WTC11 (cell line): ENCODE measurements at regions not wholly inside any gene's neighbourhood (a gene's known extent, or its start where the extent isn't known, plus 50 kb on each side); places are given as distances from the start of the nearest gene placed in this dataset.

ENCODE experiments used
- ATAC-seq: fragments of 200-7000 bp; cut with Tn5 transposase; 2 replicates; pipeline ENCODE4 v1.10.0; 2021; ENCODE audit warnings: mild to moderate bottlenecking, moderate library complexity
- CTCF ChIA-PET: fragments of 300-600 bp; sonication (Branson Sonifier 250); formaldehyde crosslinking; loops from one replicate; lab custom pipeline; 2021; ENCODE audit warnings: antibody characterized with exemption; lab: Charles Lee
- POLR2A ChIA-PET: fragments of 350-600 bp; sonication (Branson Sonifier 250); formaldehyde crosslinking; loops from one replicate; lab custom pipeline; 2021; ENCODE audit warnings: antibody characterized with exemption; lab: Charles Lee
- DNase-seq: peaks from one replicate; pipeline ENCODE4 v3.0.0; 2021; ENCODE audit warnings: low spot score
- H3K27ac Mint-ChIP-seq: 2 replicates; pipeline ENCODE4 v1.8.0; 2021; ENCODE audit warnings: mixed read lengths
- H3K27me3 Mint-ChIP-seq: 2 replicates; pipeline ENCODE4 v1.8.0; 2021; ENCODE audit warnings: low read depth, mild to moderate bottlenecking, moderate library complexity, mixed read lengths
- H3K36me3 Mint-ChIP-seq: 2 replicates; pipeline ENCODE4 v1.8.0; 2021; ENCODE audit warnings: mixed read lengths
- H3K4me1 Mint-ChIP-seq: 2 replicates; pipeline ENCODE4 v1.8.0; 2022; ENCODE audit warnings: mixed read lengths
- H3K4me3 Mint-ChIP-seq: 2 replicates; pipeline ENCODE4 v1.8.0; 2021; ENCODE audit warnings: mild to moderate bottlenecking, moderate library complexity, mixed read lengths
- H3K9me3 Mint-ChIP-seq: 2 replicates; pipeline ENCODE4 v1.8.0; 2021; ENCODE audit warnings: mixed read lengths
- ATF1 ChIP-seq: sonication (generic); formaldehyde crosslinking; IDR thresholded peaks from 2 replicates; pipeline ENCODE4 v1.8.1; 2023; ENCODE audit warnings: mild to moderate bottlenecking, moderate library complexity, missing genetic modification reagents
- CREM ChIP-seq: sonication (generic); formaldehyde crosslinking; IDR thresholded peaks from 2 replicates; pipeline ENCODE4 v1.8.1; 2022; ENCODE audit warnings: mild to moderate bottlenecking, missing genetic modification reagents, moderate library complexity
- GTF2I ChIP-seq: fragments of 250-450 bp; sonication (Bioruptor Pico); conservative IDR thresholded peaks from 2 replicates; pipeline ENCODE4 v1.4.0; 2021; ENCODE audit warnings: mild to moderate bottlenecking
- MYBL2 ChIP-seq: sonication (generic); formaldehyde crosslinking; IDR thresholded peaks from 2 replicates; pipeline ENCODE4 v1.8.1; 2023; ENCODE audit warnings: mild to moderate bottlenecking, moderate library complexity, missing genetic modification reagents
- NFATC4 ChIP-seq: fragments of 250-450 bp; sonication (Bioruptor Pico); IDR thresholded peaks from 2 replicates; pipeline ENCODE4 v1.9.0; 2021; ENCODE audit warnings: mild to moderate bottlenecking
- NR3C1 ChIP-seq: sonication (generic); formaldehyde crosslinking; conservative IDR thresholded peaks from 2 replicates; pipeline ENCODE4 v1.8.1; 2023; ENCODE audit warnings: low read depth, mild to moderate bottlenecking, missing genetic modification reagents
- SMAD3 ChIP-seq: sonication (generic); formaldehyde crosslinking; IDR thresholded peaks from 2 replicates; pipeline ENCODE4 v1.8.0; 2022; ENCODE audit warnings: missing genetic modification reagents, mild to moderate bottlenecking, borderline replicate concordance
- TCF7 ChIP-seq: sonication (generic); formaldehyde crosslinking; IDR thresholded peaks from 2 replicates; pipeline ENCODE4 v1.8.0; 2022; ENCODE audit warnings: mild to moderate bottlenecking, low read depth, missing genetic modification reagents, moderate library complexity
- TEAD1 ChIP-seq: sonication (generic); formaldehyde crosslinking; IDR thresholded peaks from 2 replicates; pipeline ENCODE4 v1.8.0; 2022; ENCODE audit warnings: mild to moderate bottlenecking, missing genetic modification reagents
- TEAD4 ChIP-seq: sonication (generic); formaldehyde crosslinking; IDR thresholded peaks from 2 replicates; pipeline ENCODE4 v1.8.0; 2022; ENCODE audit warnings: mild to moderate bottlenecking, missing genetic modification reagents
- ZNF219 ChIP-seq: sonication (generic); formaldehyde crosslinking; IDR thresholded peaks from 2 replicates; pipeline ENCODE4 v1.8.0; 2023; ENCODE audit warnings: missing genetic modification reagents, mild to moderate bottlenecking, borderline replicate concordance
- ZNF232 ChIP-seq: sonication (generic); formaldehyde crosslinking; IDR thresholded peaks from 2 replicates; pipeline ENCODE4 v1.8.0; 2022; ENCODE audit warnings: mild to moderate bottlenecking, missing genetic modification reagents
- TF ChIP-seq, protein P1 (sequence below): sonication (generic); formaldehyde crosslinking; IDR thresholded peaks from 2 replicates; pipeline ENCODE4 v1.8.1; 2023; ENCODE audit warnings: mild to moderate bottlenecking, missing genetic modification reagents, borderline replicate concordance
- TF ChIP-seq, protein P2 (sequence below): sonication (generic); formaldehyde crosslinking; IDR thresholded peaks from 2 replicates; pipeline ENCODE4 v1.8.0; 2023; ENCODE audit warnings: mild to moderate bottlenecking, missing genetic modification reagents
- TF ChIP-seq, protein P3 (sequence below): sonication (generic); formaldehyde crosslinking; IDR thresholded peaks from 2 replicates; pipeline ENCODE4 v1.8.1; 2022; ENCODE audit warnings: low read depth, mild to moderate bottlenecking, moderate library complexity, missing genetic modification reagents, borderline replicate concordance

GRCh38 chr6:19905584-19905983, 68.4 kb downstream of the ID4 start:
- no peak for ATAC-seq
- POLR2A ChIA-PET: no interaction called here
- TF ChIP-seq ZNF219 (CRISPR knock-in tag) (no peak), TEAD4 (CRISPR knock-in tag) (no peak), ATF1 (CRISPR knock-in tag) (no peak), ZNF232 (CRISPR knock-in tag) (no peak), GTF2I (no peak), TCF7 (CRISPR knock-in tag) (no peak), CREM (CRISPR knock-in tag) (no peak), TEAD1 (CRISPR knock-in tag) (no peak), MYBL2 (no peak)
- TF ChIP-seq, protein P1, sequence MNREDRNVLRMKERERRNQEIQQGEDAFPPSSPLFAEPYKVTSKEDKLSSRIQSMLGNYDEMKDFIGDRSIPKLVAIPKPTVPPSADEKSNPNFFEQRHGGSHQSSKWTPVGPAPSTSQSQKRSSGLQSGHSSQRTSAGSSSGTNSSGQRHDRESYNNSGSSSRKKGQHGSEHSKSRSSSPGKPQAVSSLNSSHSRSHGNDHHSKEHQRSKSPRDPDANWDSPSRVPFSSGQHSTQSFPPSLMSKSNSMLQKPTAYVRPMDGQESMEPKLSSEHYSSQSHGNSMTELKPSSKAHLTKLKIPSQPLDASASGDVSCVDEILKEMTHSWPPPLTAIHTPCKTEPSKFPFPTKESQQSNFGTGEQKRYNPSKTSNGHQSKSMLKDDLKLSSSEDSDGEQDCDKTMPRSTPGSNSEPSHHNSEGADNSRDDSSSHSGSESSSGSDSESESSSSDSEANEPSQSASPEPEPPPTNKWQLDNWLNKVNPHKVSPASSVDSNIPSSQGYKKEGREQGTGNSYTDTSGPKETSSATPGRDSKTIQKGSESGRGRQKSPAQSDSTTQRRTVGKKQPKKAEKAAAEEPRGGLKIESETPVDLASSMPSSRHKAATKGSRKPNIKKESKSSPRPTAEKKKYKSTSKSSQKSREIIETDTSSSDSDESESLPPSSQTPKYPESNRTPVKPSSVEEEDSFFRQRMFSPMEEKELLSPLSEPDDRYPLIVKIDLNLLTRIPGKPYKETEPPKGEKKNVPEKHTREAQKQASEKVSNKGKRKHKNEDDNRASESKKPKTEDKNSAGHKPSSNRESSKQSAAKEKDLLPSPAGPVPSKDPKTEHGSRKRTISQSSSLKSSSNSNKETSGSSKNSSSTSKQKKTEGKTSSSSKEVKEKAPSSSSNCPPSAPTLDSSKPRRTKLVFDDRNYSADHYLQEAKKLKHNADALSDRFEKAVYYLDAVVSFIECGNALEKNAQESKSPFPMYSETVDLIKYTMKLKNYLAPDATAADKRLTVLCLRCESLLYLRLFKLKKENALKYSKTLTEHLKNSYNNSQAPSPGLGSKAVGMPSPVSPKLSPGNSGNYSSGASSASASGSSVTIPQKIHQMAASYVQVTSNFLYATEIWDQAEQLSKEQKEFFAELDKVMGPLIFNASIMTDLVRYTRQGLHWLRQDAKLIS (CRISPR knock-in tag): no peak
- Mint-ChIP-seq H3K4me1 (peaks cover 9% of the 10 kb centered on the region), H3K36me3 (no peaks in the 10 kb centered on the region), H3K27ac (no peak overlapping the region), H3K9me3 (peaks cover 28% of the 10 kb centered on the region), H3K4me3 (no peak overlapping the region), H3K27me3 (no peaks in the 10 kb centered on the region; the same call in none of the 2 replicates)
- DNase-seq: no peak
- CTCF ChIA-PET: no interaction called here

DNA sequence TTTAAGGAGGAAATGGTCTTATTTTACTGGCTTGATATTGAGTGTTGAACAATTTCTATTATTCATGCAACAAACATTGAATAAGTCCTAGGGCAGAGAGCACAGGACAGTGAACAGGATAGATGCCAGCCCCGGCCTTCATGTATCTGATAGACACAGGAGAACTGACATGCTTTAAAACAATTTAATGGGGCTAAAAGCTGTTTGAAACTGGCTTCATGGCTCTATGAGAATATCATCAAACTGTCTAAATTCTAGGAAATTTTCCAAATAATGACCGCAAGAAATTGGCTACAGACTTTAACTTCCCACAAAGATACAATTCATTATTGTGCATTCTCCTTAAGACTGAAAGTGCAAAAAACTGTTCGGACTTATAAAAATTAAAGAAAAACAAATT, 69.0 kb downstream of the ID4 start:
- no peaks in the 10 kb centered on the region for H3K36me3 Mint-ChIP-seq
- POLR2A ChIA-PET: no interaction called here
- H3K4me3 Mint-ChIP-seq: no peak overlapping the region
- peaks cover 9% of the 10 kb centered on the region for H3K4me1 Mint-ChIP-seq
- CTCF ChIA-PET: no interaction called here
- no peaks in the 10 kb centered on the region; the same call in none of the 2 replicates for H3K27me3 Mint-ChIP-seq
- H3K9me3 Mint-ChIP-seq: peaks cover 27% of the 10 kb centered on the region
- DNase-seq (no peak), ATAC-seq (no peak)
- no peak for TF ChIP-seq NFATC4 (CRISPR knock-in tag)
- H3K27ac Mint-ChIP-seq: no peak overlapping the region

DNA sequence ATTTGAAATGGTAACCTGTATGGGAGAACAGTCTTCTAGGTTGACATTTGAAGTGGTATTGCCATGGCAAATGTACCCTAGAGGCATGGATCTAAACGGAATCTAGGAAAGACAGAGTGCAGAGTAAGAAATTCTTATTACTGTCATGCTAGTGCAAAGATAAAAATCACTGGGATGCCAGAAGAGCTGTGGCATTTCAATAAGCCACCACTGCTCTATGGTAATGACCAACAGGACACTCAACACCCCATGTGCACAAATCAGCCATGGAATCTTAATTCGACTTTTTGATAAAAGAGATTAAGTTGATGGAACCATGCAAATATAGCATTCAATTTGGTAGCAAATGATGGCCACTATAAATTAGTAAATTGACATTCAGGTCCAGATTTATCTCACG, 74.1 kb downstream of the ID4 start:
- H3K4me3 Mint-ChIP-seq: no peak overlapping the region
- ChIA-PET POLR2A (no interaction called here), CTCF (no interaction called here)
- peaks cover 3% of the 10 kb centered on the region; the same call in 1 of the 2 replicates for H3K4me1 Mint-ChIP-seq
- peaks cover 21% of the 10 kb centered on the region; the same call in 1 of the 2 replicates for H3K9me3 Mint-ChIP-seq
- no peak for DNase-seq
- no peak overlapping the region for H3K27ac Mint-ChIP-seq
- no peaks in the 10 kb centered on the region; the same call in 1 of the 2 replicates for H3K27me3 Mint-ChIP-seq
- TF ChIP-seq NR3C1 (CRISPR knock-in tag): no peak
- TF ChIP-seq, protein P2, sequence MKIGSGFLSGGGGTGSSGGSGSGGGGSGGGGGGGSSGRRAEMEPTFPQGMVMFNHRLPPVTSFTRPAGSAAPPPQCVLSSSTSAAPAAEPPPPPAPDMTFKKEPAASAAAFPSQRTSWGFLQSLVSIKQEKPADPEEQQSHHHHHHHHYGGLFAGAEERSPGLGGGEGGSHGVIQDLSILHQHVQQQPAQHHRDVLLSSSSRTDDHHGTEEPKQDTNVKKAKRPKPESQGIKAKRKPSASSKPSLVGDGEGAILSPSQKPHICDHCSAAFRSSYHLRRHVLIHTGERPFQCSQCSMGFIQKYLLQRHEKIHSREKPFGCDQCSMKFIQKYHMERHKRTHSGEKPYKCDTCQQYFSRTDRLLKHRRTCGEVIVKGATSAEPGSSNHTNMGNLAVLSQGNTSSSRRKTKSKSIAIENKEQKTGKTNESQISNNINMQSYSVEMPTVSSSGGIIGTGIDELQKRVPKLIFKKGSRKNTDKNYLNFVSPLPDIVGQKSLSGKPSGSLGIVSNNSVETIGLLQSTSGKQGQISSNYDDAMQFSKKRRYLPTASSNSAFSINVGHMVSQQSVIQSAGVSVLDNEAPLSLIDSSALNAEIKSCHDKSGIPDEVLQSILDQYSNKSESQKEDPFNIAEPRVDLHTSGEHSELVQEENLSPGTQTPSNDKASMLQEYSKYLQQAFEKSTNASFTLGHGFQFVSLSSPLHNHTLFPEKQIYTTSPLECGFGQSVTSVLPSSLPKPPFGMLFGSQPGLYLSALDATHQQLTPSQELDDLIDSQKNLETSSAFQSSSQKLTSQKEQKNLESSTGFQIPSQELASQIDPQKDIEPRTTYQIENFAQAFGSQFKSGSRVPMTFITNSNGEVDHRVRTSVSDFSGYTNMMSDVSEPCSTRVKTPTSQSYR: no peak
- TF ChIP-seq, protein P3, sequence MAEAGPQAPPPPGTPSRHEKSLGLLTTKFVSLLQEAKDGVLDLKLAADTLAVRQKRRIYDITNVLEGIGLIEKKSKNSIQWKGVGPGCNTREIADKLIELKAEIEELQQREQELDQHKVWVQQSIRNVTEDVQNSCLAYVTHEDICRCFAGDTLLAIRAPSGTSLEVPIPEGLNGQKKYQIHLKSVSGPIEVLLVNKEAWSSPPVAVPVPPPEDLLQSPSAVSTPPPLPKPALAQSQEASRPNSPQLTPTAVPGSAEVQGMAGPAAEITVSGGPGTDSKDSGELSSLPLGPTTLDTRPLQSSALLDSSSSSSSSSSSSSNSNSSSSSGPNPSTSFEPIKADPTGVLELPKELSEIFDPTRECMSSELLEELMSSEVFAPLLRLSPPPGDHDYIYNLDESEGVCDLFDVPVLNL: no peak
- TF ChIP-seq SMAD3 (CRISPR knock-in tag): no peak
- ATAC-seq: no peak
- no peaks in the 10 kb centered on the region for H3K36me3 Mint-ChIP-seq
